DMS114 treated with DMSO at 0.1 percent for 48 hours (cell line): ENCODE measurements at regions not wholly inside any gene's neighbourhood (a gene's known extent, or its start where the extent isn't known, plus 50 kb on each side); places are given as distances from the start of the nearest gene placed in this dataset.

Experiments used
- DNase-seq: peaks from one replicate; lab custom pipeline; 2025; ENCODE audit not compliant: unreplicated experiment; lab: John Stamatoyannopoulos, UW

- no peak for DNase-seq
Observed at GRCh38 chr15:61684749-61685467, 375.3 kb downstream of the VPS13C start.

GRCh38 chr15:61682891-61683735 lies 377.1 kb downstream of the VPS13C start:
- no peak for DNase-seq

- no peak for DNase-seq
Observed at GRCh38 chr15:61681676-61682075, 378.6 kb downstream of the VPS13C start.

- no peak for DNase-seq
Observed at GRCh38 chr15:61681038-61681418, 379.2 kb downstream of the VPS13C start.

GRCh38 chr15:61680260-61681037 lies 379.8 kb downstream of the VPS13C start:
- no peak for DNase-seq

- no peak for DNase-seq
Observed at GRCh38 chr15:61671736-61672135, 388.5 kb downstream of the VPS13C start.

- DNase-seq = no peak
Observed at GRCh38 chr15:61668444-61668843, 391.8 kb downstream of the VPS13C start.

GRCh38 chr15:61661791-61662190 lies 398.5 kb downstream of the VPS13C start:
- no peak for DNase-seq

- DNase-seq = no peak
Observed at GRCh38 chr15:61660579-61660978, 399.7 kb downstream of the VPS13C start.

GRCh38 chr15:61659566-61660190 lies 400.6 kb downstream of the VPS13C start:
- no peak for DNase-seq

GRCh38 chr15:61657461-61657860 lies 402.8 kb downstream of the VPS13C start:
- DNase-seq = no peak

- no peak for DNase-seq
Observed at GRCh38 chr15:61656391-61656790, 403.9 kb downstream of the VPS13C start.

GRCh38 chr15:61655881-61656280 lies 404.4 kb downstream of the VPS13C start:
- DNase-seq = no peak

GRCh38 chr15:61654918-61655317 lies 405.3 kb downstream of the VPS13C start:
- DNase-seq = no peak

- DNase-seq = no peak
Observed at GRCh38 chr15:61654002-61654740, 406.1 kb downstream of the VPS13C start.

GRCh38 chr15:61653110-61653509 lies 407.1 kb downstream of the VPS13C start:
- no peak for DNase-seq

- no peak for DNase-seq
Observed at GRCh38 chr15:61651267-61651666, 409.0 kb downstream of the VPS13C start.

- no peak for DNase-seq
Observed at GRCh38 chr15:61649046-61649445, 411.2 kb downstream of the VPS13C start.

- no peak for DNase-seq
Observed at GRCh38 chr15:61644550-61644949, 415.4 kb upstream of the RORA start.

- DNase-seq = no peak
Observed at GRCh38 chr15:61641645-61642044, 412.5 kb upstream of the RORA start.
